GM20431 (cell line): ENCODE measurements at regions not wholly inside any gene's neighbourhood (a gene's known extent, or its start where the extent isn't known, plus 50 kb on each side); places are given as distances from the start of the nearest gene placed in this dataset.

Experiments
- in situ Hi-C: fragments of 300-500 bp; cut with MseI, MboI; formaldehyde crosslinking; loops from one replicate; pipeline ENCODE4 v1.15.0; 2020; ENCODE audit warnings: low sequenced_read_pairs; ENCODE audit not compliant: unreplicated experiment

DNA sequence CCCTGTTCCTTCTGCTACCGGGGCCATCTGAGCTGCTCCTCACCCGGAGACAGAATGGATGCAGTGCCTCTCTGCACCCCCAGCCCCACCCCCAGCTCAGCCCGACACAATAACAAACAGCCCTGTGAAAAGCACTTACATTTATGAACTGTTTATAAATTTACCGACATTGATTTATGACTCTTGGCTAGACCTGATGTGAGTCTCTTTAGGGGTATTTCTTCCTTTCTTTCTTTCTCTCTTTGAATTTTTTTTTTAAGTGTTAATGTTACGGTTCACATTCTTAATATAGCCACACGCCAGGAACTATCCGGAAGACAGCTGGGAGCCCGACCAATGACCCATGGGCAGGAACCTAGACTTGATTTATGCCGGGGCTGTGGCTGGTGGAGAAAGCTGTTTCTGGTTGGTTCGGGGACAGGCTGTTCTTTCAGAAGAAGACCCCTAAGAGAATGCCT lies 266.3 kb downstream of the CDC5L start:
- in situ Hi-C loops, result loop anchor here (25.0 kb wide), 1 partner anchor 1259 kb away; no protein-coding TSS in a partner anchor

DNA sequence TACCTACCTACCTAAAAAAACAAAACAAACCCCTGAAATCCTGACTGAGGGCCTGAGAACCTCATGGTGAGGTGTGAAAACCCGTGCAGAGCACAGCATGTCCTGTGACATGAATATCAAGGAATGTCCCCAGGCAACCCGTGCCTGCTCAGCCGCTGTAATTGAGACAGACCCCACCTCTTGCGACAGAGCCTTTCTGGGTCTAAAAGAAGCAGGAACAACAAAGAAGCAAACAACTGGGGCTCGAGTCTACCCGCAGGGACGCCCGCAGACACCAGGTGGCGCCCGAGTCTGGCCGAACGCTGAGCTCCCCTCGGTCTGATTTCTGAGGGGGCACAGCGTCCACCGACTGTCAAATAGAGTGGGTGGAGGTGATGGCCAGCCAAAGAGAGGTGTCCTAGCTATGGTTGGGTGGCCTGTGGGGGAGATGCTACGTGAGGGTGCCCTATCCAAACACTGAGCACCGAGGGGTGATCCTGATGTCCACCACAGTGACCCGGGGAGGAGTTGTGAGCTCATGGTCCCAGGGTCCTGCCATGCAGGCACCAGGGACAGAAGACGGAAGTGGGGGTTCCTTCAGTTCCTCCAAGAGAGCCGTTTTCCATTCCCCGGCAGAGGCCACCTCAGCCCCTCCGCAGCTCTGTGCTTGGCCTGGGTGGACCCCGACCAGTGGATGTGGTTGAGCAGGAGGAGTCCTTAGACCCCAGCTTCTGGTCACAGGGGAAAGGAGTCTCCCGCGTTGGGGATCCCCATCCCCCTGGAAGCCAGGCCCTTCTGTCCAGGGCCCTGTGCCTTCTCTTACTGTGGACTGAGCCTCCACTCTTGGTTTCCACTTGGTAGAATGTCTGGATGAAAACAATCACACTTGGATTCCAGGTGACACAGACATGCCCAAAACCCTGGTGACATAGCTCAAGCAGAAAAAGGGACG lies 268.2 kb downstream of the CDC5L start:
- in situ Hi-C loops, result loop anchor here (25.0 kb wide), 1 partner anchor 1257 kb away; no protein-coding TSS in a partner anchor

DNA sequence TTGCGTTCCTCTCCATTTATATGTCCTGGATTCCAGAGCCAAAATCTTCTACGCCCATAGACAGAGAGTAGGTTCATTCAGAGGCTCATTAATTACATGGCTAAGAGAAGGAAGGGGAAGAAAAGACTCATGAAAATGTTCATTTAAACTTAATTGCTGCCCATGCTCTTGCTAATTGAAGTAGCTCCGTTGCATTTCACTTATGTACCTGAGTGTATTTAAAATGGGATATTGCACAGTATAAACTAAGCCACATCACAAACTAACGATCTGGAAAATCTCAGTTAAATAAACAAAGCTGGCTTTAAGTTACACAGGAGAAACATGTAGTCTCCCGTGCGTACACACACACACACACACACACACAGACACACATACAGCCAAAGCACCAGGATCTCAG lies 269.2 kb downstream of the CDC5L start:
- in situ Hi-C loops, result loop anchor here (25.0 kb wide), 1 partner anchor 1256 kb away; no protein-coding TSS in a partner anchor

DNA sequence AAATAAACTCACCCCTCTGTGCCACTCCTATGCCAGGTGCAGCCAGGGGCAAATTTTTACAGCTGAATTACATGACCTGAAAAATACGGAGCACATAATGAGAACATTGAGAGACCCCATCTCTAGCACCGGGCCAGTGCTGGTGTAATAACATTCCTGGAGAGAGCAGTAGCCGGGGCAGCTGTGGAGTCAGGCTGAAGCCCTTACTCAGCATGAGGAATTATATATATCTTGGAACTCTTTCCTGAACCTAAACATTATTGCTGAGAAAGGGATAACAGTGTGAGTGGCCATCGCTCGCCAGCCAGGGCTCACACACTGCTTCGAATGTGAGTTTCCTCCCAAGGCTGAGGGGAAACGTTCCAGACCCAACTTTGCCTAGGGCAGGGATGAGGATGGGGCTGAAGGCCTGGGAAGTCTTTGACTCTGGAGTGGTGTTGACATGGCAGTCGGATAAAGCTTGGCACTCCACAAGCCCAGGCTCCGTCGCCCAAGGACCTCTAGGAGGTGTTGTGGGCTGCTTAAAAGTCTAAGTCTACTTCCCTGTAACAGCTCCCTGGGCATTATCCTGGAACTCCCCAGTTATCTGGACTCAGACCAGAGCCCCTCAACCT lies 269.8 kb downstream of the CDC5L start:
- in situ Hi-C loops, result loop anchor here (25.0 kb wide), 1 partner anchor 1255 kb away; no protein-coding TSS in a partner anchor

DNA sequence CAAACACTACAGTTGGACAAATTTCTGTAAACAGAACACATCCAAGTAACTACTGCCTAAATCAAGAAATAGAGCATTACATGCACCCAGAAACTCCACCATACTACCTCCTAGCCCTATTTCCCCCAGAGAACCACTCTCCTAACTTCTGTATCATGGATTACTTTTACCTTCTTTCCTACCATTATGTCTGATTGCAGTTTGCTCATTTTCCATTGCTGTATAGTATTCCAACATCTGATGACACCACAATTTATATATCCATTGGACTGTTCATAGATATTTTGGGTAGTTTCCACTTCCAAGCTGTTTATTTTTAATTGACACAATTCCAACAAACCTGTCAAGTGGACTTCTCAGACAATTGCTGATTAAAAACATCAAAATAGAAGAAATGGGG lies 271.1 kb downstream of the CDC5L start:
- in situ Hi-C loops, result loop anchor here (25.0 kb wide), 1 partner anchor 1254 kb away; no protein-coding TSS in a partner anchor

DNA sequence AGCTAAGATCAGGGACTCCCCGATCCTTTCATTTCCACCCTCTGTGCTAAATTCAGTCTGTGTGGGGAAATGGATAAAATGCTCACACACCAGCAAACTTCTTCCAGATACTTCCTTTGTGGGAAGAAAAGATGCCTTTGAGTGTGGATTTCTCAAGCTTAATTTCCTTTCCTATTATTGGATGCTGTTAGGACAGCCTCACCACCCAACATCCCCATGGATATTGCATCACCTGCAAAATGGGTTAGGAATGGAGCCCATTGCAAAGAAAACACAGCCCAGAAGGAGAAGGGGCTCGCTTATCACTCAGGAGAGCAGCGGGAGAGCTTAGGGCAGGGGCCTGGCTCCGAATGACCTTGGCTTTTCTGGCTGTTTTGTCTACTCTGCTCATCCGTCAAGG lies 272.2 kb downstream of the CDC5L start:
- in situ Hi-C loops, result loop anchor here (25.0 kb wide), 1 partner anchor 1253 kb away; no protein-coding TSS in a partner anchor

DNA sequence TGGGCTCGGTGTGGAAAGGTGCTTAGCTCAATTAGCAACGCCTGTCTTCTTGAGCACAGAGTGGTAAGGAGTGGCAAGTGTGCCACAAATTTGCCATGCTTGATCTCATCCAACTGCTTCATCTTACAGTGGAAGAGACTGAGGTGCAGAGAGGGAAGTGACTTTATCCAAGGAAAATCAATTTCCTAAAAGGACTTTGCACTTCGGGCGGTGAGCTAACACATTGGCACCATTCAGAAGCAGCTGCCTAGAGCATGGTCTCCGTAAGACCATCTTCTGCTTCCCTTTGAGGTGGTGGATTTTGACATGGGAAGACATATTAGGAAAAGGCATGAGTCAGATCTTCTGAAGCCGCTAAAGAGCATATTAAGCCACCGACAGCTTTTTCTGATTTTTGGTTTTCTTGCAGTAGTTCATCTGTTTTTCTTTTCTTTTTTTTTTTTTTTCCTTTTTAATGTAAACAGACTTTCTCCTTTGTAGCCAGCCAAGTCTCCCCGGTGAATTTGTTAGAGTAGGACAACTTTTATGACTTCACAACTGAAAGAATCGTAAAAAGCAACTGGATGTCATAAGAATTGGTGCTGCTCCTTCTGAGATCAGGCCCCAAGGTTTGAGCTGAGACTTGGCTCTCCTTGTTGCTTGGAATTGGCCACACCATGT lies 273.2 kb downstream of the CDC5L start:
- in situ Hi-C loops, result loop anchor here (25.0 kb wide), 1 partner anchor 1252 kb away; no protein-coding TSS in a partner anchor

DNA sequence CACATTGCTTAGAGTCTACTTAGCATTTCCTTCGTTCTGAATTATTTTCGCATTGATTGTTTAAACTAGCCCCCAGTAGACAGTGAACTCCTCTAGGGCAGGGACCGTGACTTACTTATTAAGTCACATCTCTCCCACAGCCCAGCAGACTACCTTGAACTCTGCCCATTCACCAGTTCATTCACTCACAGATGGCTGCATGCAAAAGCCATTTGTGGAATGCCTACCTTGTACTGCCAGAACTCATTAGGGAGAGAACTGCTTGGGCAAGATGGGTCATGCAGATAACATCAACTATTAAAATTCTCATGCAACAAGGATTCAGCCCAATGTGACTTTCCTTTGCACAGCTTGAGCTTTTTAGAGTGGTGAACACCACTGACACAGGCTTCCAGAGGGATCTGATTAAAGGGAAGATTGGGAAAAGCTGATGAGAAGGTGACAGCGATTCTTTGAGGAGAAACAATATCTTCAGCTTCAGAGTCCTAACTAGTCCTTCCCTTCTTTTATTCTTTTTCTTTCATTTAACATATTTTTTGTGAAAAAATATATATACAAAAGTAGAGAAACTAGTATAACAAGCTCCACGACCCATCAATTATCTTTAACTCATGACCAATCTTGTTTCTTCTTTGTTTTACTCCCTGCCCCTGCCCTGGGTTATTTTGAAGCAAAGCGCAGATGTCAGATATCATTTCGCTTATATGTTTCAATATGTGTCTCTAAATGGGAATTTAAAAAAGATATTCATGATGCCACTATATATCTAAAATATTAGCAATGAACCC lies 273.9 kb downstream of the CDC5L start:
- in situ Hi-C loops, result loop anchor here (25.0 kb wide), 1 partner anchor 1251 kb away; no protein-coding TSS in a partner anchor

DNA sequence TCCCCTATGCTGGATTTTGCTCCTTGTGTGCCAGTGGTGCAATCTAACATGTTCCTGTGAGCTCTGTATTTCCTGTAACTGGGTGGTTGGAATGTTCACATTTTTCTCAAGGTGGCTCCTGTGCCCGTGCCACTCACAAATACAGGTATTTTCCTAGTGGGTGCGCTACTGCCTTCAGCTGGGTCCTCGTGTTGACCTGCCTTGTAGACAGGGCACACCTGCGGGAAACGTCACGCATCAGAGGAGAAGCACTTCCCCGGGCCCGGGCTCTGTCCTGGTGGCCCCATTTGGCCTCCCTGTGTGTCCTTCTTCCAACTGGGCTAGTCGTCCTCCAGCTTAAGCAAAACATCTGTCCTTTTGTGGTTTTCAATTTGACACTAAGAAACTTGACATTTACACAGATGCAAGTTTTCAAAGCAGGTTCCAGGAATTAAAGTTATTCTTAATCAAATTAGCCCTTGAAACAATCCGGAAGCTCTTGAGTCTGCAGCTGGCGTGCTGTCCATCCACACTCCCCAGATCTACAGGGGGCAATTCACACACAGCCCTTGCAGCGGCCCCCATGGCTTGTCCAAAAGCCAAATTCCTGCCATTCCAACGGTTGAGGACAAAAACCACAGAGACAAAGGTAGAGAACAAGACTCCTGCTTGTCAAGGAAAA lies 275.1 kb downstream of the CDC5L start:
- in situ Hi-C loops, result loop anchor here (25.0 kb wide), 1 partner anchor 1250 kb away; no protein-coding TSS in a partner anchor

DNA sequence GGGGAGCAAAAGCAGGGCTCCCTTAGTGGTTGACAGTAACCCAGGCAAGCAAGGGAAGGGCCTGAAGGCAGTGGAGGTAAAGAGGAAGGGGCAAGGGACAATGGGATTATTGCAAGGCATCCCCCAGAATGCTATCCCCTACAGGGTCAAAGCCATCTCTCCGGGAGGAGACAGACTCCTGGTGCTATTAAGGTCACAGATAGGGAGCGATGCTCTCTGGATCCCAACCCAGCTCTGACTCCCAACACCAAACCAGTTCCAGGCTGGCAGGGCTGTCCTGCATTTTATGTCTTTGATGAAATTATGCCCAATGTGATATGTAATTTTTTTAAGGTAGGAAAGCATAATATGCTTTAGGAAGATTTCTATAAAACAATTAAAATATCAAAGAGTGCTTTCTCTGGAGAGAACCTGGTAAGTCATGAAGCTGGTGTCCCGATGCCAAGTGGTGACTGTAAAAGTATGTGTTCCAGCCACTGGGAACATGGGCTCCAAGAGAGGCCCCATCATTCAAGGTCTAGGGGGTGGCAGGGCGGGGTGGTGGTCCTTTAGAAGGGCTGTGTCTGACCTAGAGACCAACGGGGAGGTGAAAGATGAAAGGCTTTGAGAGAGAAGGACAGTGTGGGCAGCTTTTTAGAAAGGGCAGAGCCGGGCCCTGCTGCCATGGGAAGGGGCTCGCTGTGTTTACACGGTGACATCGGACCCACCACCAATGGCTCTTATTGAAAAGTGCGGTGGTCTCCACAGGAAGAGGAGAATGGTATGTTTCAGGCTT lies 276.5 kb downstream of the CDC5L start:
- in situ Hi-C loops, result loop anchor here (25.0 kb wide), 1 partner anchor 1248 kb away; no protein-coding TSS in a partner anchor

DNA sequence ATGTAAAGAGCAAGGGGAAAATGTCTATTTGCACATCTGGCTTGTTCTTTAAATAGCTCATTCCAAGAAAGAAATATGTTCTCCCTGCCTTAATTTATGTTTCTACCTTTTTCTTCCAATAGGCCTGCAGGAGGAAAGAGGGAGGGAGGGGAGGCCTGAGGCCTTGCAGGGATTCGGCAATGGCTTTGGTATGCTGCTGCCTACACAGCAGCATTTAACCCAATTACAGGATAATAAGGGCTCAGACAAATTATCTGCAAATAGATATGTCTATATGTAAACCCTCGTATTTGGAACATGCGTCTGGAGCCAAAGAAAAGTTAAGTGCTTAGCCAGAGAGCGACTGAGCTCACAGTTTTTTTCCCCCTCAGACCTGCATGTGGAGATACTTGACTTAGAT lies 277.2 kb downstream of the CDC5L start:
- in situ Hi-C loops, result loop anchor here (25.0 kb wide), 1 partner anchor 1248 kb away; no protein-coding TSS in a partner anchor

DNA sequence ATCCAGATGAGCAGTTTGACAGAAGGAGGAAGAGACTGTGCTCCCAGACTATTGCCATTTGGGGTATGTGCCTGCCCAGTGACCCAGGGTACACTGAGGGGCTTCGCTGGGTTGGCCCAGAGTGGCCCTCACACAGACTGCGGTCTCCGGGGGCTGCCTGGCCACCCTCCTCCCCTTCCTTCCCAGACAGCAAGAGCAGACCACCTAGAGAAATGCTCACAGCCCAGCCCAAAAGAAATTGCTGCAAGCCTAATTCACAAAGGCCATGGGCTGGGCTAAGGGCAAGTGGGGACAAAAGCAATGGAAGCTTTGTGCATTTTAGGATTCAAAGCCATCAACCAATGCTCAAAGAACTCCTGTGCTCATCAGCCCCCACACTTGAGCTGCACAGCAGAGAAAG lies 277.6 kb downstream of the CDC5L start:
- in situ Hi-C loops, result loop anchor here (25.0 kb wide), 1 partner anchor 1247 kb away; no protein-coding TSS in a partner anchor

DNA sequence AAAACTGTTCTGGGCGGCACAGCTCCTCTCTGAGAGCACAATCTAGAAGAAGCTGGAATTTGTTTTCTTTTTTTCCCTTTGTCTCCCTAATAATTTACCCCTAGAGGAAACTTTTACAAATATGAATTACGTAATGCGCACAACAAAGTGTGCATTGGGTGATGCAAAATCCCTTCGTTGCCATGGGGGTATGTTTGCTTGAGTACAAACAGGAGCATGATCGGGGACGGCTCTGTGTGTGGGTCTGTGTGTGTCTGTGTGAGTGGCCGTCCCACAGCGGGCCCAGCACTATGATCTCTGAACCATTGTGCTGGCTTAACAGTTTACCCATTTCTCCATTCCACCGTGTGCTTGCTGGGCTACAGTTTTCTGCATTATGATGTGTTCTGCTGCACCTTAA lies 278.2 kb downstream of the CDC5L start:
- in situ Hi-C loops, result loop anchor here (25.0 kb wide), 1 partner anchor 1247 kb away; no protein-coding TSS in a partner anchor

DNA sequence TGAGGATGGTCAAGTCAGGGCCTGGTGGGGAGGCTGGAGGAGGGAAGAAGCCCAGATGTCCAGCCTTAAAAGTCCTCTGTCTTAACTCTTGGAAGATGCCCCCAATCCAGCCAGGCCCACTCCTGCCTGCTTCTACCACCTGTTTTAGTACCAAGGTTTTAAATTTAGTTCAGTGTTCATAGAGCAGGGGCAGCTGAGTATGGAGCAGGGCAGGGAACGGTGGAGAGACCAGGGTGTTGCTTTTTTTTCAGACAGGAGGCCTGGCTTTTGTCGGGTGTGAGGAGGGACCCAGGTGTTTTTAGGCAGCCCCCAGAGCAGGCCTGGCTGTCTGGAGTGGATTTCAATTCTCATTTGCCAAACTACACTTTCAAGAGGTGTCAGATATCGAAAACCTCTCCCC lies 278.8 kb downstream of the CDC5L start:
- in situ Hi-C loops, result loop anchor here (25.0 kb wide), 1 partner anchor 1246 kb away; no protein-coding TSS in a partner anchor

DNA sequence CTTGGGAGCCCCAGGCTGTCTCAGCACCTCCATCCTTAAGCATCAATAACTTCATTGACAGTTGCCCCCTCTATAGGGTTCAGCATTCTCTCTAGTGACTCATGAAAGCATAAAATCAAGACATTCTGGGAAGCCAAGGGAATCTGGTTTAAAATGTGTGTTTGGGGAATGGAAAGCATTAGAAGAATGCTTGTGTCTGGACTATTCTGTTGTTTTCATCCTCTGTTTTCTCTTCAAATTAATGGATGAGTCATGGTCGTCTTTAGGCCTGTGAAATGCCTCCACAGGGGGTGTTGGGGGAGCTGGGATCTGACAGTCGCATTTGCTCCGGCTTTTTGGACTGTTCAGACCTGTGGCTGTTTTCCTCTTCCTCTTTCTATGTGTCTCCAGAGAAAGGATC lies 279.7 kb downstream of the CDC5L start:
- in situ Hi-C loops, result loop anchor here (25.0 kb wide), 1 partner anchor 1245 kb away; no protein-coding TSS in a partner anchor

DNA sequence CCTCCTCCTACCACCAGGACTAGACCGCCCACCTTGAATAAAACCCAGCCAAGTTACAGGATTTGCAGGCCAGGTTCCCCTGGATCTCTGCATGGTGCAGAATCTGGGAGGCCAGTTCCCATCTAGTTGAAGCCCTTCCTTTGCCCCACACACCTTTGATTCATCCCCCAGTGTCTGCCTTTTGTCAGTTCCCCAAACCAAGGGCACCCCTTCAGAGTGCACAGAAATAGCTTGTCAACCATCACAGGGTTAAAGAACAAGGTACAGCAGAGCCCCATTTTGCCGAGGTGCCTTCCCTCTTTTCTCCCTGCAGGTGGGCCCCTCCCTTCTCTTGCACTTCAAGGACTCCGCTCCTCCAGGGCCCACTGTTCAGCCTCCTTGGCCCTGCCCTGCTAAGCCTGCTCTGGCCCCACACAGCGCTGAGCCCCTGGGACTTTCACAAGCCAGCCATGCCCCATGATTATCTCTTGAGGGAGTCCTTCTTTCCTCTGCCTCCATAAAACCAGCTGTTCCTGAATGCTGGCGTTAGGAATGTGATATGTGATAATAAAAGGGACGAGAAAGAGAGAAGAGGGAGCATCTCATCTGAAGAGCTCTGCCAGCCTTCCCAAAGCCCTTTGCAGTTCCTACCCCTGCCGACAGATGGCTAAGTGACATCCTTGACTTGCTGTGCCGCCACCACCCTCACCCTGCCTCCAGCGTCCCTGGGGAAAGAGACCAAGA lies 280.3 kb downstream of the CDC5L start:
- in situ Hi-C loops, result loop anchor here (25.0 kb wide), 1 partner anchor 1244 kb away; no protein-coding TSS in a partner anchor

DNA sequence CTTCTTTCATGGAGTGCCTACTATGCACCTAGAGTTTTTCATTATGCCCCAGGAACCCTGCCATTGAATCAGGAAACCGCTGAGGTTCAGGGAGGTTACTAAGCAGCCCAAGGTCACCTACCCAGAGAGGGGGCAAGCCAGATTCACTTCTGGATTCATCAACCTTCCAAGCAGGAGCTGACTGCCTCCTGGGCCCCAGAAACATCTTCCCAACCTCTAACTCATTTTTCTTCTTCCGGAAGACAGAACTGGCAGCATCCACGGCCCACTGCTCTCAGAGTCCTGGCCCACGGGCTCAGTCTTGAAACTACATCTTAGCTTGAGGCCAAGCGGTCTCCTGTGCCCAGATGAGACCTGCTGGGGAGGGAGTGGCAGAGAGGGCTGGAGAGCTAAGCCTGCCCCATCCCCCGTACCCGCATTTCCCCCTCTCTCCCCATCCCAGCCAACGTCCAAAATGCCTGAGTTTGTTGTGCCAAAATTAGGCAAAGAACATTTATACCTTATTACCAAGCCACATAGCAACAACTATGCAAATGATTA lies 281.0 kb downstream of the CDC5L start:
- in situ Hi-C loops, result loop anchor here (25.0 kb wide), 1 partner anchor 1244 kb away; no protein-coding TSS in a partner anchor
